GM21786 (cell line): ENCODE measurements at regions not wholly inside any gene's neighbourhood (a gene's known extent, or its start where the extent isn't known, plus 50 kb on each side); places are given as distances from the start of the nearest gene placed in this dataset.

ENCODE experiments used
- ATAC-seq: cut with Tn5 transposase; IDR thresholded peaks from one replicate; pipeline ENCODE4 v1.9.1; 2021; ENCODE audit not compliant: unreplicated experiment

- ATAC-seq = no peak
Observed at GRCh38 chr17:37796076-37796475, 51.2 kb upstream of the HNF1B start.
